SU-DHL-6 (cell line): ENCODE measurements at regions not wholly inside any gene's neighbourhood (a gene's known extent, or its start where the extent isn't known, plus 50 kb on each side); places are given as distances from the start of the nearest gene placed in this dataset.

ENCODE experiments used
- CTCF ChIP-seq: fragments of 200-600 bp; sonication (generic); IDR thresholded peaks from one replicate; pipeline ENCODE4 v1.5.1; 2017; ENCODE audit warnings: antibody characterized with exemption, mild to moderate bottlenecking, low read length, moderate library complexity; ENCODE audit not compliant: insufficient read depth, poor library complexity, severe bottlenecking
- EZH2phosphoT487 ChIP-seq: fragments of 200-600 bp; sonication (generic), shearing (Covaris generic); conservative IDR thresholded peaks from 2 replicates; pipeline ENCODE4 v1.6.1; 2018; ENCODE audit warnings: mild to moderate bottlenecking, antibody characterized with exemption, low read length, moderate library complexity, mixed read lengths

DNA sequence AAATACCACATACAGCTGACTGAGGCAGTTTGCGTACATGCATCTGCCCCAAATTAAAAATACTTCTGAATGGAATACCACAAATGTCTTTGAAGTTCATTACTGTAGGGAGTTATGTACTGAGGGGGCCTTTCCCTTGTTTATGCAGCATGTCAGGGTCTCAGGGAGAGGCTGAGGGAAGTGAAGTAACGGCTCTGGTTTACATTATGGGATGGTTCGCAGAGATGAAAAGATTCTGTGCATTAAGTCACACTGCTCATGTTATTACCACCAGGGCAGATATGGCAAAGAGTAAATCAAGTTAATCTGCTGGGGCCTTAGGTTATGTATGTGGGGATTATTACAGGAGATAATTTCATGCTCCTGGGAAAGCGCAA is 385.9 kb upstream of the RND3 start:
- no peak for TF ChIP-seq CTCF
- TF ChIP-seq EZH2phosphoT487: no peak
